SU-DHL-6 (cell line): ENCODE measurements at regions not wholly inside any gene's neighbourhood (a gene's known extent, or its start where the extent isn't known, plus 50 kb on each side); places are given as distances from the start of the nearest gene placed in this dataset.
A peak's percentile ranks its signal among the peaks of the same experiment; 100 is the strongest.
"Not testable (repeated sequence)": the region's sequence is repeated elsewhere in the genome, so short reads cannot be mapped to it uniquely, and the experiment has no call there.

Source experiments
- H2AFZ ChIP-seq: fragments of 200-600 bp; sonication (generic); 2 replicates; pipeline ENCODE4 v1.6.1; 2014; ENCODE audit warnings: low read depth, mild to moderate bottlenecking, moderate library complexity, mixed read lengths, antibody characterized with exemption, low read length; ENCODE audit not compliant: severe bottlenecking
- H3F3A ChIP-seq: fragments of 200-600 bp; shearing (Covaris generic); 2 replicates; pipeline ENCODE4 v1.6.0; 2016; ENCODE audit warnings: antibody characterized with exemption, mild to moderate bottlenecking; ENCODE audit not compliant: insufficient read depth
- H3K27ac ChIP-seq: fragments of 200-600 bp; sonication (generic); 2 replicates; pipeline ENCODE4 v1.5.1; 2016; ENCODE audit warnings: low read depth, mild to moderate bottlenecking, low read length, moderate library complexity, mixed read lengths
- H3K27me3 ChIP-seq: fragments of 200-600 bp; sonication (generic), shearing (Covaris generic); 2 replicates; pipeline ENCODE4 v1.6.0; 2014; ENCODE audit warnings: mild to moderate bottlenecking, low read length
- H3K36me3 ChIP-seq: fragments of 200-600 bp; sonication (generic); 2 replicates; pipeline ENCODE4 v1.6.1; 2014; ENCODE audit warnings: mild to moderate bottlenecking, low read length, mixed read lengths
- H3K4me2 ChIP-seq: fragments of 300-600, 200-600 bp; shearing (Covaris generic), sonication (generic); 2 replicates; pipeline ENCODE4 v1.6.0; 2014; ENCODE audit warnings: low read length, low read depth, mild to moderate bottlenecking; ENCODE audit not compliant: poor library complexity, severe bottlenecking
- H3K4me3 ChIP-seq: fragments of 200-600 bp; sonication (generic); 2 replicates; pipeline ENCODE4 v1.5.1; 2014; ENCODE audit warnings: antibody characterized with exemption, low read length, mild to moderate bottlenecking, mixed read lengths; ENCODE audit not compliant: insufficient read depth, poor library complexity, severe bottlenecking
- H3K79me2 ChIP-seq: fragments of 200-600 bp; sonication (generic); 2 replicates; pipeline ENCODE4 v1.6.1; 2014; ENCODE audit warnings: mild to moderate bottlenecking, low read length, moderate library complexity; ENCODE audit not compliant: insufficient read depth
- H3K9ac ChIP-seq: fragments of 200-600 bp; sonication (generic); 2 replicates; pipeline ENCODE4 v1.7.0; 2014; ENCODE audit warnings: mild to moderate bottlenecking, low read length
- H3K9me2 ChIP-seq: fragments of 200-600 bp; sonication (generic); replicated peaks from 2 replicates; pipeline ENCODE4 v1.6.1; 2014; ENCODE audit warnings: low read length; ENCODE audit not compliant: insufficient read depth
- H3K9me3 ChIP-seq: fragments of 200-600 bp; sonication (generic); 2 replicates; pipeline ENCODE4 v1.6.1; 2014; ENCODE audit warnings: low read length, mixed read lengths; ENCODE audit not compliant: insufficient read depth
- H4K20me1 ChIP-seq: fragments of 200-600 bp; sonication (generic); 2 replicates; pipeline ENCODE4 v1.6.1; 2014; ENCODE audit warnings: low read depth, mild to moderate bottlenecking, antibody characterized with exemption, low read length, moderate library complexity, mixed read lengths
- CTCF ChIP-seq: fragments of 200-600 bp; sonication (generic); IDR thresholded peaks from one replicate; pipeline ENCODE4 v1.5.1; 2017; ENCODE audit warnings: antibody characterized with exemption, mild to moderate bottlenecking, low read length, moderate library complexity; ENCODE audit not compliant: insufficient read depth, poor library complexity, severe bottlenecking
- EZH2phosphoT487 ChIP-seq: fragments of 200-600 bp; sonication (generic), shearing (Covaris generic); conservative IDR thresholded peaks from 2 replicates; pipeline ENCODE4 v1.6.1; 2018; ENCODE audit warnings: mild to moderate bottlenecking, antibody characterized with exemption, low read length, moderate library complexity, mixed read lengths

GRCh38 chr2:97374426-97374825, 215.3 kb downstream of the ANKRD36B start:
- not testable (repeated sequence) for H3K27ac ChIP-seq, H3K27me3 ChIP-seq, H3K4me3 ChIP-seq, H3K9me2 ChIP-seq, H2AFZ ChIP-seq, H3K9me3 ChIP-seq, H3K4me2 ChIP-seq, H3K9ac ChIP-seq, H3K36me3 ChIP-seq, H3F3A ChIP-seq, H4K20me1 ChIP-seq, H3K79me2 ChIP-seq

- H3K9me2 ChIP-seq, H3K79me2 ChIP-seq, H3K36me3 ChIP-seq, H3K27me3 ChIP-seq, H3K9me3 ChIP-seq, H3K9ac ChIP-seq, H3F3A ChIP-seq, H3K4me2 ChIP-seq, H4K20me1 ChIP-seq, H3K27ac ChIP-seq, H2AFZ ChIP-seq, H3K4me3 ChIP-seq: not testable (repeated sequence)
Observed at GRCh38 chr2:97363159-97363558, 226.5 kb downstream of the ANKRD36B start.

GRCh38 chr2:97359861-97360584, 229.7 kb downstream of the ANKRD36B start:
- no peaks in the 10 kb centered on the region for H3K79me2 ChIP-seq
- no peak overlapping the region for H3K4me2 ChIP-seq
- H3K9me3 ChIP-seq, result no peaks in the 10 kb centered on the region
- no peak for TF ChIP-seq CTCF
- no peak overlapping the region for H3K4me3 ChIP-seq
- H3K9me2 ChIP-seq, result no peaks in the 10 kb centered on the region
- H3K27me3 ChIP-seq, result no peaks in the 10 kb centered on the region
- H4K20me1 ChIP-seq, result no peaks in the 10 kb centered on the region
- H3K36me3 ChIP-seq, result no peaks in the 10 kb centered on the region
- H3K27ac ChIP-seq, result no peak overlapping the region
- no peak overlapping the region for H3K9ac ChIP-seq
- no peaks in the 10 kb centered on the region for H3F3A ChIP-seq
- H2AFZ ChIP-seq, result no peak overlapping the region

GRCh38 chr2:97355887-97356286, 233.8 kb downstream of the ANKRD36B start:
- H3K4me2 ChIP-seq, result no peak overlapping the region
- no peak overlapping the region for H3K27ac ChIP-seq
- H3K9me2 ChIP-seq, result no peaks in the 10 kb centered on the region
- H4K20me1 ChIP-seq, result no peaks in the 10 kb centered on the region
- no peak overlapping the region for H3K4me3 ChIP-seq
- H3F3A ChIP-seq, result no peaks in the 10 kb centered on the region
- no peak overlapping the region for H2AFZ ChIP-seq
- TF ChIP-seq EZH2phosphoT487, result no peak
- TF ChIP-seq CTCF, result peak; percentile 50
- no peaks in the 10 kb centered on the region for H3K36me3 ChIP-seq
- no peaks in the 10 kb centered on the region for H3K27me3 ChIP-seq
- H3K79me2 ChIP-seq, result no peaks in the 10 kb centered on the region
- no peak overlapping the region for H3K9ac ChIP-seq
- H3K9me3 ChIP-seq, result no peaks in the 10 kb centered on the region
